H9 (cell line): ENCODE measurements at regions not wholly inside any gene's neighbourhood (a gene's known extent, or its start where the extent isn't known, plus 50 kb on each side); places are given as distances from the start of the nearest gene placed in this dataset.

Experiments used
- DNase-seq: peaks from one replicate; pipeline ENCODE4 v3.0.0-alpha.2; 2017
- H2AFZ ChIP-seq: one replicate; pipeline ENCODE4 v1.6.1; 2013; ENCODE audit warnings: mild to moderate bottlenecking, low read length, control low read depth, moderate library complexity
- H2AK5ac ChIP-seq: 2 replicates; pipeline ENCODE4 v1.6.1; 2013; ENCODE audit warnings: low read length, control low read depth, mixed read lengths; ENCODE audit not compliant: insufficient read length
- H2BK120ac ChIP-seq: one replicate; pipeline ENCODE4 v1.6.1; 2013; ENCODE audit warnings: low read depth, mild to moderate bottlenecking, low read length, control low read depth, inconsistent platforms; ENCODE audit not compliant: poor library complexity, severe bottlenecking
- H2BK12ac ChIP-seq: 2 replicates; pipeline ENCODE4 v1.6.1; 2013; ENCODE audit warnings: low read length, control low read depth, mixed read lengths, low read depth; ENCODE audit not compliant: insufficient read length
- H2BK15ac ChIP-seq: 2 replicates; pipeline ENCODE4 v1.6.1; 2013; ENCODE audit warnings: low read depth, low read length, control low read depth
- H2BK20ac ChIP-seq: one replicate; pipeline ENCODE4 v1.6.1; 2013; ENCODE audit warnings: low read depth, mild to moderate bottlenecking, low read length, control low read depth, inconsistent platforms; ENCODE audit not compliant: poor library complexity, severe bottlenecking
- H2BK5ac ChIP-seq: 2 replicates; pipeline ENCODE4 v1.6.1; 2013; ENCODE audit warnings: low read length, control low read depth, mixed read lengths; ENCODE audit not compliant: insufficient read length
- H3K14ac ChIP-seq: 2 replicates; pipeline ENCODE4 v1.6.1; 2013; ENCODE audit warnings: low read length, control low read depth; ENCODE audit not compliant: insufficient read depth
- H3K18ac ChIP-seq: 2 replicates; pipeline ENCODE4 v1.6.1; 2013; ENCODE audit warnings: low read depth, mild to moderate bottlenecking, mixed read lengths, low read length, control low read depth; ENCODE audit not compliant: insufficient read length
- H3K23ac ChIP-seq: 2 replicates; pipeline ENCODE4 v1.6.1; 2013; ENCODE audit warnings: low read length, control low read depth, mixed read lengths, low read depth; ENCODE audit not compliant: insufficient read length
- H3K23me2 ChIP-seq: 2 replicates; pipeline ENCODE4 v1.6.1; 2013; ENCODE audit warnings: low read depth, mild to moderate bottlenecking, mixed read lengths, low read length, control low read depth; ENCODE audit not compliant: insufficient read length, poor library complexity, severe bottlenecking
- H3K27ac ChIP-seq: 2 replicates; pipeline ENCODE4 v1.5.1; 2013; ENCODE audit warnings: low read length, control low read depth, mixed read lengths, low read depth; ENCODE audit not compliant: insufficient read length
- H3K27me3 ChIP-seq: 2 replicates; pipeline ENCODE4 v1.6.1; 2013; ENCODE audit warnings: low read length, control low read depth, inconsistent platforms; ENCODE audit not compliant: insufficient read depth
- H3K4ac ChIP-seq: 2 replicates; pipeline ENCODE4 v1.6.1; 2013; ENCODE audit warnings: low read depth, mild to moderate bottlenecking, control low read depth, inconsistent platforms, low read length, moderate library complexity
- H3K4me1 ChIP-seq: 2 replicates; pipeline ENCODE4 v1.6.1; 2013; ENCODE audit warnings: low read length, control low read depth, inconsistent platforms; ENCODE audit not compliant: insufficient read depth
- H3K4me2 ChIP-seq: 2 replicates; pipeline ENCODE4 v1.6.1; 2013; ENCODE audit warnings: low read length, control low read depth, mixed read lengths; ENCODE audit not compliant: insufficient read length, insufficient read depth
- H3K56ac ChIP-seq: 2 replicates; pipeline ENCODE4 v1.6.1; 2013; ENCODE audit warnings: low read depth, mild to moderate bottlenecking, mixed read lengths, low read length, control low read depth; ENCODE audit not compliant: insufficient read length
- H3K79me1 ChIP-seq: 2 replicates; pipeline ENCODE4 v1.6.1; 2013; ENCODE audit warnings: low read depth, mild to moderate bottlenecking, moderate library complexity, low read length, control low read depth, inconsistent platforms; ENCODE audit not compliant: insufficient read depth, poor library complexity, severe bottlenecking
- H3K79me2 ChIP-seq: 2 replicates; pipeline ENCODE4 v1.6.1; 2013; ENCODE audit warnings: low read length, control low read depth, inconsistent platforms; ENCODE audit not compliant: insufficient read depth
- H3K9ac ChIP-seq: 2 replicates; pipeline ENCODE4 v1.6.1; 2013; ENCODE audit warnings: low read length, control low read depth, mixed read lengths; ENCODE audit not compliant: insufficient read length; ENCODE audit errors: extremely low read depth
- H3K9me3 ChIP-seq: one replicate; pipeline ENCODE4 v1.6.1; 2013; ENCODE audit warnings: low read depth, low read length, inconsistent platforms; ENCODE audit not compliant: control insufficient read depth
- H3T11ph ChIP-seq: one replicate; pipeline ENCODE4 v1.6.1; 2013; ENCODE audit warnings: mild to moderate bottlenecking, low read length, control low read depth, inconsistent platforms
- H4K20me1 ChIP-seq: one replicate; pipeline ENCODE4 v1.6.1; 2013; ENCODE audit not compliant: control insufficient read depth, insufficient read length, insufficient read depth
- H4K5ac ChIP-seq: 2 replicates; pipeline ENCODE4 v1.6.1; 2013; ENCODE audit warnings: low read depth, mild to moderate bottlenecking, mixed read lengths, low read length, control low read depth; ENCODE audit not compliant: insufficient read length
- H4K8ac ChIP-seq: replicated peaks from 2 replicates; pipeline ENCODE4 v1.6.1; 2013; ENCODE audit warnings: low read length, control low read depth, mixed read lengths, low read depth; ENCODE audit not compliant: insufficient read length
- H4K91ac ChIP-seq: 2 replicates; pipeline ENCODE4 v1.6.1; 2013; ENCODE audit warnings: low read depth, mild to moderate bottlenecking, moderate library complexity, mixed read lengths, low read length, control low read depth; ENCODE audit not compliant: insufficient read length
- H3K27ac Mint-ChIP-seq, 3 experiments: 2 replicates in 2 of 3; 3 replicates in 1 of 3; pipeline ENCODE4 v1.8.0; 2020 to 2021; ENCODE audit warnings: mixed read lengths in 3 of 3, mild to moderate bottlenecking in 1 of 3, moderate library complexity in 1 of 3
- H3K27me3 Mint-ChIP-seq: 2 replicates; pipeline ENCODE4 v1.8.0; 2021; ENCODE audit warnings: low read depth, mild to moderate bottlenecking, moderate library complexity, mixed read lengths
- H3K36me3 Mint-ChIP-seq, 3 experiments: 2 replicates in 2 of 3; 3 replicates in 1 of 3; pipeline ENCODE4 v1.8.0; 2020 to 2021; ENCODE audit warnings: low read depth in 3 of 3, mixed read lengths in 3 of 3; ENCODE audit not compliant: insufficient read depth in 1 of 3
- H3K4me1 Mint-ChIP-seq, 2 experiments: 2 replicates each; pipeline ENCODE4 v1.8.0; 2020; ENCODE audit warnings: mixed read lengths in 2 of 2
- H3K4me3 Mint-ChIP-seq, 2 experiments: 2 replicates in 1 of 2; 3 replicates in 1 of 2; pipeline ENCODE4 v1.8.0; 2020 to 2021; ENCODE audit warnings: mild to moderate bottlenecking in 2 of 2, mixed read lengths in 2 of 2, moderate library complexity in 1 of 2
- H3K9me3 Mint-ChIP-seq, 2 experiments: 2 replicates in 1 of 2; 3 replicates in 1 of 2; pipeline ENCODE4 v1.8.0; 2020; ENCODE audit warnings: mild to moderate bottlenecking in 2 of 2, mixed read lengths in 2 of 2, moderate library complexity in 1 of 2
- WGBS: extraction: QIAGEN DNeasy Blood & Tissue Kit; methylation state at CpG from one replicate; pipeline ENCODE4 v1.1.7; 2013; ENCODE audit warnings: missing lambda C conversion rate, low lambda C conversion rate, mixed read lengths; ENCODE audit not compliant: insufficient read length; ENCODE audit errors: extremely low coverage; 5-methylcytosine and 5-hydroxymethylcytosine counted together
- TF ChIP-seq, protein P1 (sequence below): fragments of 200-600 bp; sonication (generic); conservative IDR thresholded peaks from 3 replicates; pipeline ENCODE4 v1.8.0; 2021; ENCODE audit warnings: antibody characterized with exemption, mild to moderate bottlenecking

GRCh38 chr3:14033023-14033422 is 91.6 kb downstream of the CHCHD4 start:
- H3K23me2 ChIP-seq, result no peaks in the 10 kb centered on the region
- H3K4me1 Mint-ChIP-seq, result peaks cover 6 to 12% of the 10 kb centered on the region in 2 experiments
- H3K27me3 Mint-ChIP-seq, result peaks cover 2% of the 10 kb centered on the region
- peaks cover 33 to 62% of the 10 kb centered on the region in 2 experiments for H3K9me3 Mint-ChIP-seq
- H2AK5ac ChIP-seq, result no peak overlapping the region
- H3K4ac ChIP-seq, result no peak overlapping the region
- no peak overlapping the region for H4K5ac ChIP-seq
- H3K4me2 ChIP-seq, result no peak overlapping the region
- H3K27ac Mint-ChIP-seq, result no peak overlapping the region
- H2BK5ac ChIP-seq, result no peak overlapping the region
- H3K27ac ChIP-seq, result no peak overlapping the region
- no peak for DNase-seq
- H4K8ac ChIP-seq, result no peak overlapping the region
- no peaks in the 10 kb centered on the region for H4K20me1 ChIP-seq
- no peak overlapping the region for H3K4me3 Mint-ChIP-seq
- no peak overlapping the region for H2BK15ac ChIP-seq
- no peaks in the 10 kb centered on the region for H3K27me3 ChIP-seq
- no peak overlapping the region for H2AFZ ChIP-seq
- H3K79me1 ChIP-seq, result no peaks in the 10 kb centered on the region
- TF ChIP-seq, protein P1, sequence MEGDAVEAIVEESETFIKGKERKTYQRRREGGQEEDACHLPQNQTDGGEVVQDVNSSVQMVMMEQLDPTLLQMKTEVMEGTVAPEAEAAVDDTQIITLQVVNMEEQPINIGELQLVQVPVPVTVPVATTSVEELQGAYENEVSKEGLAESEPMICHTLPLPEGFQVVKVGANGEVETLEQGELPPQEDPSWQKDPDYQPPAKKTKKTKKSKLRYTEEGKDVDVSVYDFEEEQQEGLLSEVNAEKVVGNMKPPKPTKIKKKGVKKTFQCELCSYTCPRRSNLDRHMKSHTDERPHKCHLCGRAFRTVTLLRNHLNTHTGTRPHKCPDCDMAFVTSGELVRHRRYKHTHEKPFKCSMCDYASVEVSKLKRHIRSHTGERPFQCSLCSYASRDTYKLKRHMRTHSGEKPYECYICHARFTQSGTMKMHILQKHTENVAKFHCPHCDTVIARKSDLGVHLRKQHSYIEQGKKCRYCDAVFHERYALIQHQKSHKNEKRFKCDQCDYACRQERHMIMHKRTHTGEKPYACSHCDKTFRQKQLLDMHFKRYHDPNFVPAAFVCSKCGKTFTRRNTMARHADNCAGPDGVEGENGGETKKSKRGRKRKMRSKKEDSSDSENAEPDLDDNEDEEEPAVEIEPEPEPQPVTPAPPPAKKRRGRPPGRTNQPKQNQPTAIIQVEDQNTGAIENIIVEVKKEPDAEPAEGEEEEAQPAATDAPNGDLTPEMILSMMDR, result no peak
- no peak overlapping the region for H3K23ac ChIP-seq
- no peak overlapping the region for H4K91ac ChIP-seq
- no peak overlapping the region for H3K9ac ChIP-seq
- H3K4me1 ChIP-seq, result peaks cover 4% of the 10 kb centered on the region; the same call in 1 of the 2 replicates
- peaks cover 16 to 18% (median 16%) of the 10 kb centered on the region in 3 experiments for H3K36me3 Mint-ChIP-seq
- no peaks in the 10 kb centered on the region for H3K9me3 ChIP-seq
- no peak overlapping the region for H3K56ac ChIP-seq
- no peaks in the 10 kb centered on the region for H3K79me2 ChIP-seq
- no peak overlapping the region for H2BK120ac ChIP-seq
- no peak overlapping the region for H2BK20ac ChIP-seq
- no peak overlapping the region for H2BK12ac ChIP-seq
- no peak overlapping the region for H3K18ac ChIP-seq
- no CpG with 5 or more reads among the region's 1 CpG for WGBS
- H3T11ph ChIP-seq, result no peak overlapping the region
- H3K14ac ChIP-seq, result no peak overlapping the region
